Inferior parietal cortex (tissue), 1 donor: ENCODE measurements at regions not wholly inside any gene's neighbourhood (a gene's known extent, or its start where the extent isn't known, plus 50 kb on each side); places are given as distances from the start of the nearest gene placed in this dataset.
A peak's percentile ranks its signal among the peaks of the same experiment; 100 is the strongest.

ENCODE experiments used
- DNase-seq: peaks from one replicate; pipeline ENCODE4 v3.0.0-alpha.2; 2016; ENCODE audit errors: extremely low spot score

DNA sequence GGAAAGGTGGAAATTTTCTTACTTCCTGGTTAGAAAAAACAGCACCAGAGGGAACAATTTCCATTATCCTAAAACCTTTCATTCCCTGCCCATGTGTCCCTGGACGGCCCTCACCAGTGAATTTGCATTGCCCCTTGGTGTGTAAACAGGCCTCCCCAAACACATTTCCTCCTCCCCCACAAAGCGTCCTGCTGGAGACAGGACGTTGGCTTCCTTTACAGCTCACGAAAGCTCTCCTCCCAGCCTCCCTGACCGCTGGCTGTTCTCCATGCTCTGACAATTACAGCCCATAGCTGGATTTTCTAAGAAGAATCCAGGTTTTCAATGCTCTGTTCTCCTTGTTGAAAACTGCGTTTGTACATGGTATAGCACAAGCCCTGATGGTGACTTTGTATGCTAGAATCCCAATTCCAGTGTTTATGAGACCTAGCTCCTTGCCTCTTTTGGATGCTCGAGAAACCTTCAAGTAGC is 724.2 kb upstream of the CELF2 start:
- DNase-seq: peak; percentile 64

DNA sequence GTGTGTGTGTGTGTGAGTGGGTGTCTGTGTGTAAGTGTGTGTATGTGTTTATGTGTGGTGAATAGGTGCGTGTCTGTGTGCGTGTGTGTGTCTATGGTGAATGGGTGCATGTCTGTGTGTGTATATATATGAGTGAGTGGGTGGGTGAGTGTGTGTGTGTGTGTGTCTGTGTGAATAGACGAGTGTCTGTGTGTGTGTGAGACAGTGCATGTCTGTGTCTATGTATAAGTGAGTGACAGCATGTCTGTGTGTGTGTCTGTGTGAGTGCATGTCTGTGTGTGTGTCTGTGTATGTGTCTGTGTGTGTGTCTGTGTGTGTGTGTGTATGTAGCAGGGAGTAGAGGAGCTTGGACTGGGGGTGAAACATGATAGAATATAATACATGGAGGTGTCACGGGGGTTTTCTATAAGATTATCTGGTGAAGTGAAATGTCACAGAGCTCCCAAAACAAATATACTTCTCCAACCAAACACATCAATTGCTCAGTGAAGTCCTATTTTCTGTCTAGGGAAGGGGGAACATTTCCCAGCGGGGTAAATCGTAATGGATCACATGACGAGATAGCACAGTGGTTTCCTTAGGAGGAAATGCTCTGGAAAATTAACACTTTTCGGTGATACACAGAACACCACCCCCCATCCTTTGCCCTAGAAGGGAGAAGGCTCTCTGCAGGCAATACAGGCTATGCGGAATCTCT is 723.3 kb upstream of the CELF2 start:
- DNase-seq: no peak

DNA sequence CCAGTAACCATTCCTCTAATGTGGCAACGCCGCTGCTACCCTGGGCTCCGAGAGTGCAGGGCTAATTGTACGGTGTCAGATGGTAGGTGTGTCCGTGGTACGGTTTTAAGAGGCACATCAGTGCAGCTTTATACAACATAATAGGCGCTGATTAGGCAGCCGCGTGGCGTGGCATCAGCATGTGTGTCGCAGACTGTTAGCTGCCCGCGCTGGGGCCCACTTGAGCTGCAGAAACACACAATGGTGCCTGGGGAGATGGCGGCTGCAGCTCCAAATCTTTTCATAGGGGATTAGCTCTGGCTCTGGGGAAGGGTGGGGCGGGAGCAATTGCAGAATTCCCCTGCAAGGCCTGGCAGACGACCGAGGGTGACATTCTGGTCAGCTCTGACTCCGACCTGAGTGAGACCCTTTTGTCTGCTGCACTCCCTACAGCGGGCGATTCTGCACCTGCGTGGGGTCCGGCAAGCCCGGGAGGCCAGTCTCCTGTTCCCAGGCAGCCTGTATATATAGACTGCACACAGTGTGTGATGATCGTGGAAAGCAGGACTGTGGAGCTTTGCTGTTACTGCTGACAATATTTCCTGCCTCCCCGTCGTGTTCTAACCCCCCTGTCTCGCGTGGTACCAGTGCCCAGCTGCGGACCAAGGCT is 722.7 kb upstream of the CELF2 start:
- DNase-seq: peak; percentile 56

- no peak for DNase-seq
Measured at GRCh38 chr10:10295537-10295936, 722.1 kb upstream of the CELF2 start.

DNA sequence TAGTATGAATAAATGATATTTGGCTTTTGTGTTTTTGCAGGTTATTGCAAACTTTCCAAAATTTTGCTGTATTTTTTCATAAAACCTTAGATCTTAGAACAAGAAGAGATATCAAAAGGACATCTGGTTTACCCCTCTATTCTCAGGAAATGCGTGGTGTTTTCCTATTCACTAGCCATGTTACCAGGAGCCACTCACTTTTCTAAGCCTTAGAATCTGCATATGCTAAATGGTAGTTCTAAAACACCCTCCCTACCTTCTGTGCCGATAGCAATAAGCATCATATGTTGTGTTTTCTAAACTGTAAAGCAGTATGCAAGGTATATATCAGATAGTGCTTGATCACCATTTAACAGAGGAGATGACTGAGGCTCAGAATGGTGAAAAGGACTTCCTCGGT is 715.0 kb upstream of the CELF2 start:
- DNase-seq: no peak

GRCh38 chr10:10307036-10307435 is 710.6 kb upstream of the CELF2 start:
- no peak for DNase-seq

GRCh38 chr10:10307551-10307950 is 710.1 kb upstream of the CELF2 start:
- DNase-seq: no peak

DNA sequence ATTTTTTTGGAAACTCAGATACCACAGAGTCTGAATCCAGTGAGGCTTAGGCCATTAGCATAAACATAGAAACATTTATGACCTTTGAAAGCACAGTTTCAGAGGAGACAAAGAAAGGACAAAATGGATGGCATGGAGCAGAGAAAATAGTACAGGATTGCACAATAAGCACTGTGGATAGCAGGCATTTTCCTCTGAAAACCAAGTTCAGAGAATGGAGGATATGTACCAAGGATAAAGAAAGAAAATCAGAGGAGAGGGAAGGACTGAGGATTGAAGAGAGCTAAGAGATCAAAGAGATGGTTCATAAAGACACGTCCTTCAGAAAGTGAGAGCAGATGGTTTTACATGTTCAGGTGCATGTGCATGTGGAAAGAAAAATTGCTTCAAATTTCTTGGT is 707.2 kb upstream of the CELF2 start:
- no peak for DNase-seq

DNA sequence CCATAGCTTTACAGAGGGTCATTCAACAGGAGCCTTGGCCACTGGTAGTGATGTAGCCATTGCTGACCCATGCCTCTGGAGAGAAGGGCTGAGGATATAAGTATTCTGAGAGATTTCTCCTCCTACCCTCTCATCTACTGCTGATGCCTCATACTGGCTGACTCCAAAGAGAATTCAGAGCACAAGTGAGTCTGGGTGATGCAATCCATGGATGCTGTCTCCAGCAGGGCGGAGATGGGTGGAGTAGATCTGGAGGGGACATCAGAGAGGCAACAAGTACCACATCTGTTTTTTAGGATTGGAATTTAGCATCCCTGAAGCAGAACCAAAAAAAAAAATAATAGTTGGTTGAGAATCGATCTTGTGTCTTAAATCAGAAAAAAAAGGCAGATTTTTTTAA is 705.7 kb upstream of the CELF2 start:
- DNase-seq: no peak

GRCh38 chr10:10313149-10313835 is 704.4 kb upstream of the CELF2 start:
- DNase-seq: no peak

DNA sequence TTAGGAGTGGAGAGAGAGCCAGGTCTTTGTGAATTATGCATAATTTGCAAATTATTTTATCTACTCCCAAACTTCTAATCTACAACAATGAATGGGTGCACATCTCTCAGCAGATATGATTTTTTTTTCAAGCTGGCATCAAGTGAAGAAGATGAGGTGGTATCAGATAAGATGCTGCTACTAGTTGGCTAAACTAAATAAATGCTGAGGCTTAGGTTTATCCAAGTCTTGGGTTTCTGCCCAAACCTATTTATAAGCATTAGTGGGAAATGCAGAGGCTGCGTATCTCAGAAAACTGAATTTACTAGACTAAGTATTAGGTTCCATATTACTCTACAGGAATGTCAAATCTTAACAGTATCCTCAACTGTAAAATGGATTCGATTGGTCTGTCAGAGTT is 703.0 kb upstream of the CELF2 start:
- no peak for DNase-seq

DNA sequence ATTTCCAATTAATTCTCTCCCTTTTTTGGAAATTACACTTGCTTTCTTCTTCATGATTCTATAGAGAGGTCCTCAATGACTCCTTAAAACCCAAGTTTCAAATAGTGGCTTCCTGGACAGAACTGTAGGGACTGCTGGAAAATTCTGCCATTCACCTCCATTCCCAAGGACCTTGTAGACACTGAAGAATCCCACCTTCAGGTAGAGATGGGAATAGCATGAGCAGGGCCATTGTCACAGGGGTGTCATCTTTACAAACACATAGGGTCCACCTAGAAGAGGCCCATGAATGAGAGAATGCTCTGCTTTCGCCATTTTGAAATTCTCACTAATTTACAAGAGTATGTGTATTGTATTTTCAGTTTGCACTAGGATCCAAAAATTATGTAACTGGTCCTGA is 701.7 kb upstream of the CELF2 start:
- no peak for DNase-seq

- no peak for DNase-seq
Measured at GRCh38 chr10:10317151-10317550, 700.5 kb upstream of the CELF2 start.

GRCh38 chr10:10318856-10319255 is 698.8 kb upstream of the CELF2 start:
- no peak for DNase-seq

- no peak for DNase-seq
Measured at GRCh38 chr10:10320956-10321355, 696.7 kb upstream of the CELF2 start.

DNA sequence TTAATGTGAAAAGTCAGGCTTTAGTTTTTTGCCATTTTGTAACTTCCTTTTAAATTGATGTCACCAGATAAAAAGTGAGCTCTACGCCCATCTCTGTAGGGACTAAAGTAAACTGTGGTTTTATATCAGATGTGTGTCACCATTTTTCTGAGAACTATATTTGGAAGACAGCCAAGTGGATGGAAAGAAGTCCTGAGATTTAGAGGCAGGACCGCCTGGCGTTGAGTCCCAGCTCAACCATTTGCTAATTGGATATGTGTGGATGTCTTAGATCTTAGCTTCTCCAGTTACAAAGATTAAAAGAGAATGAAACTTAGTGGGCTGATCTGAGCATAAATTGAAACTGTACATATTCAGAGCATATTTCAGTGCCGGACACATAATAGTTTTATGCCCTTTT is 691.6 kb upstream of the CELF2 start:
- DNase-seq: no peak

DNA sequence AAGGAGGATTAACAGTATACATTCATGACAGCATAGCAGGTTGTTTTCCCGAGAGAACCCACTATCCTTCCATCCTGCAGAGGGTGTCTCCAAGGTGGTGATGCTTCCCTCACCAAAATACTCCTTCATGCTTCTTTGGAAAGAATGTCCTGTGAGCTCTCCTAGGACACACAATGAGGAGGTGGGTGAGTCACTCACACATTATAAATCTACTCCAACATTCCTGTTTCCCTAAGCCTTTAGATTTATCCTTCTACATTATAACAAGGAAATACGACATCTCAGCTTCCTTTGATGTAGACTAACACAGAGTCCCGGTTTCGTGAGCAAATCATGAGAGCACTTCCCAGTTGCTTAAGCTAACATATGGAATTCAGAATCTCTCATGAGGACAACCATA is 689.7 kb upstream of the CELF2 start:
- DNase-seq: no peak

DNA sequence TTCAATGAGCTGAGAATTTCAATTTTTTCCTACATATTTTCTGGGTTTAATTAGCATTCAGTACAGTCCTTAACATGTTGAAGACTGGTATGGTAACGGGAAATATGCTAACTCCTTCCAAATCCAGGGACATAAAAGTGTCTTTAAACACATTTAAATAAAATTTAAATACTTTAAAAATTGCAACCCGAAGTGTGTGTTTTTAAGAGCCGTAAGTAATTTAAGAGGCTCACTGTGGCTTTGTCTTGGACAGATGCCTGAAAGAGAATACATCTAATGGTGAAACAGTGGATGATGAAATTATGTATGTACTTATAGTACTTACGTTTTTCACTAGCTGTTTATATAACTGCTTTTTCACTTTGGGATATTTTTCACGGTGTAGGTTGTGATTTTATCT is 687.3 kb upstream of the CELF2 start:
- DNase-seq: no peak

GRCh38 chr10:10332786-10333185 is 684.9 kb upstream of the CELF2 start:
- no peak for DNase-seq

DNA sequence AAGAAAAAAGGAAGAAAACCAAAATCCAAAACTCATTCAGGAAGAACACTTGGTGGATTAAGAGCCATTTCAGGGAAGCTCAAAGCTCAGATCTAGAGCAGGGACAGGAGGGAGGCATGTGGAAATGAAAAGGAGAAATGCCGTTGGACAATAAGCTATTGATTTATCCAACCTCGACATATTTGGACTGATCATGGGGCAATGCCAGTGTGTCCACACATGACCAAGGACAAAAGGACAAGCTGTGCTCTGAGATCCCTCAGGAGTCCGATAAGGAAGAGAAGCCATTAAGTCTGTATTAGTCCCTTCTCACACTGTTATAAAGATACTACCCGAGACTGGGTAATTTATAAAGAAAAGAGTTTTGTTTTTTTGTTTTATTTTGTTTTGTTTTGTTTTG is 684.0 kb upstream of the CELF2 start:
- DNase-seq: no peak

DNA sequence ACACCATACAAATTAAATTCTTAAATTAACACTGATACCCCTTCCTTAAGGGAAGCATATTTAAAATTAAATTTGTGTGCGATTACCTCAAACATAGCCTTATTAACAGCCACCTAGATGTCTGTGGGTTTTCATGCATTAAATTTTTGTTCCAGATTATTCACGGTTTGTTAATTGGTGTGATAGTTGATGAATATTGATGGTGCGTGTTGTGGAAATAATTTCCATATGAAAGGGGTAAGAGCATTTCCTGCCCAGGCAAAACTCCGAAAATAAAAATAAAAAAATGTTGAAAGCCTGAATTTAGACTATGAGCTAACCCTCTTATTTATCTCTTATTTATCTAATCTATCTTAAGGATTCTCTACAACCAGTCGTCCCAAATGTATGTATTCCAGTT is 679.3 kb upstream of the CELF2 start:
- DNase-seq: no peak

DNA sequence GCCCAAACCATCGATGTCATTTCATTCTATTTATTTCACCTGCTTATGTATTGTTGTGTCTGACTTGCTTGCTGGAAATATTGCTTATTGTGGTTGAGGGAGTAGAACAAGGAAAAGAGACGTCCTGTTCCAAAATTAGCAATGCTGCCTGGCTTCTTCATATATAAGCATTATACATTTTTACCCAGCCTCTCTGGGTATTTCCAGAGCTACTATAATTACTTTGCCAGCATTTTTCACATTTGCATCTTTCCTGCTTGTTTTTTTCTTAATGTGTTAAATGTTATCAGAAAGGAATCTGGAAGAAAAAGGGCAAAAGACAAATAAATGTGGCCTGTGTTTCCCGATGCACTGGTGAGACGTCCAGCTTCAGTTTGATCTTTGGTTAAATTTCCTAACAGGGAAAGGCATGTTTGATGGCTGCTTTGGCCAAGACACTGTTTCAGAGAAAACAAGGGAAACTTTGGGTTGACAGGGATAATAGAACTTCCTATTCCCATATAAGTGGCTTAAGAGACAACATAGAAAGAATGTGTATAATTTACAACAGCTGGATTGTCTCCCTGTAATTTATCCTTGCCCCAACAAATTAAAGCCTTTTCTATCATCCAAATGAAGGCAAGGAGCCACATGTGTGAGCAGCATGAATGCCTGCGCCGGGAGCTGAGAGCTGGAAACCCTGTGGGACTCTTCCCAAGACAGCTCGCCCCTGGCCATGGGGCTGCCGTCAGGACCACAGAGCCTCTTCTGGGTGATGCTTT is 671.1 kb upstream of the CELF2 start:
- peak; percentile 39 for DNase-seq
